D721Med (cell line): ENCODE measurements at regions not wholly inside any gene's neighbourhood (a gene's known extent, or its start where the extent isn't known, plus 50 kb on each side); places are given as distances from the start of the nearest gene placed in this dataset.

Experiments used
- DNase-seq: peaks from one replicate; pipeline ENCODE4 v3.0.0; 2011; ENCODE audit warnings: low spot score; ENCODE audit not compliant: insufficient read length
- FAIRE-seq: peaks from 2 replicates; lab custom pipeline; 2011; peaks lifted over from hg19 to GRCh38; lab: Jason Lieb, UNC
- CTCF ChIP-seq: IDR thresholded peaks from 2 replicates; pipeline ENCODE4 v1.5.1; 2012; ENCODE audit warnings: mild to moderate bottlenecking, control low read depth; ENCODE audit not compliant: insufficient read depth; ENCODE audit errors: missing control alignments

GRCh38 chr11:30089921-30090320, 73.1 kb upstream of the KCNA4 start:
- DNase-seq = no peak
- FAIRE-seq = no peak
- TF ChIP-seq CTCF = no peak

GRCh38 chr11:30091246-30091645, 74.4 kb upstream of the KCNA4 start:
- no peak for DNase-seq
- FAIRE-seq = no peak
- TF ChIP-seq CTCF = no peak

GRCh38 chr11:30091737-30092136, 74.9 kb upstream of the KCNA4 start:
- DNase-seq (no peak), FAIRE-seq (no peak)
- TF ChIP-seq CTCF = no peak

GRCh38 chr11:30092518-30092917, 75.7 kb upstream of the KCNA4 start:
- no peak for DNase-seq
- FAIRE-seq = no peak
- no peak for TF ChIP-seq CTCF

- DNase-seq (no peak), FAIRE-seq (no peak)
- TF ChIP-seq CTCF = no peak
Observed at GRCh38 chr11:30100495-30100894, 83.7 kb upstream of the KCNA4 start.

GRCh38 chr11:30106222-30107181, 89.7 kb upstream of the KCNA4 start:
- no peak for TF ChIP-seq CTCF
- no peak for FAIRE-seq

GRCh38 chr11:30107899-30108298, 91.1 kb upstream of the KCNA4 start:
- no peak for DNase-seq
- no peak for TF ChIP-seq CTCF

More at GRCh38 chr11:30106222-30107181, 89.7 kb upstream of the KCNA4 start:
- no peak for DNase-seq

More at GRCh38 chr11:30107899-30108298, 91.1 kb upstream of the KCNA4 start:
- no peak for FAIRE-seq
